ENCODE measurements at regions not wholly inside any gene's neighbourhood (a gene's known extent, or its start where the extent isn't known, plus 50 kb on each side); places are given as distances from the start of the nearest gene placed in this dataset.

DNA sequence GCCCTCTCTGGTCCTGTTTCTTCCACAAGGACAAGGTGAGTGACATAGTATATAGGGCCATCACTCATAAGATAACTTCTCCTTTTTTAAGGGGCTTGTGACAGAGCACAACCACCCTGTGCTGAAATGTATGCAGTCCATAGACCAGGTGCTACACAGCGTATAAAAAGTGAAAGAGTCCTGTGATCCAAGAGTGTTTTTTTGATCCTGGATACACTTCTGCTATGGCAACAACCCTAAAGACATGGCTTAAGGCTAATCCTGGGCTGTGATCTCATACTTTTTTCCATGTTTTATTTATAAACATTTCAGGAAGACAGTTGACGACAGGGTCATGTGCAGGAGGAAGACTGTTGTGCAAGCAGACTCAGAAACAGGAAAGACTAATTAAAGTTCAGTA, 400.5 kb upstream of the TCF4 start:
- no peaks in the 10 kb centered on the region for H3K27me3 Mint-ChIP-seq
- peaks cover 7% of the 10 kb centered on the region for H3K36me3 Mint-ChIP-seq (ENCODE audit: insufficient read depth)
- H3K9me3 Mint-ChIP-seq (ENCODE audit: low read depth) = peaks cover 20% of the 10 kb centered on the region
- H3K4me3 Mint-ChIP-seq (ENCODE audit: low read depth) = no peak overlapping the region
- H3K4me1 Mint-ChIP-seq (ENCODE audit: low read depth) = no peaks in the 10 kb centered on the region
- no peak overlapping the region for H3K27ac Mint-ChIP-seq
- TF ChIP-seq, protein P1, sequence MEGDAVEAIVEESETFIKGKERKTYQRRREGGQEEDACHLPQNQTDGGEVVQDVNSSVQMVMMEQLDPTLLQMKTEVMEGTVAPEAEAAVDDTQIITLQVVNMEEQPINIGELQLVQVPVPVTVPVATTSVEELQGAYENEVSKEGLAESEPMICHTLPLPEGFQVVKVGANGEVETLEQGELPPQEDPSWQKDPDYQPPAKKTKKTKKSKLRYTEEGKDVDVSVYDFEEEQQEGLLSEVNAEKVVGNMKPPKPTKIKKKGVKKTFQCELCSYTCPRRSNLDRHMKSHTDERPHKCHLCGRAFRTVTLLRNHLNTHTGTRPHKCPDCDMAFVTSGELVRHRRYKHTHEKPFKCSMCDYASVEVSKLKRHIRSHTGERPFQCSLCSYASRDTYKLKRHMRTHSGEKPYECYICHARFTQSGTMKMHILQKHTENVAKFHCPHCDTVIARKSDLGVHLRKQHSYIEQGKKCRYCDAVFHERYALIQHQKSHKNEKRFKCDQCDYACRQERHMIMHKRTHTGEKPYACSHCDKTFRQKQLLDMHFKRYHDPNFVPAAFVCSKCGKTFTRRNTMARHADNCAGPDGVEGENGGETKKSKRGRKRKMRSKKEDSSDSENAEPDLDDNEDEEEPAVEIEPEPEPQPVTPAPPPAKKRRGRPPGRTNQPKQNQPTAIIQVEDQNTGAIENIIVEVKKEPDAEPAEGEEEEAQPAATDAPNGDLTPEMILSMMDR (IDR thresholded peaks at IDR 0.05; ENCODE audit: unreplicated experiment) = no peak
- DNase-seq (ENCODE audit: low spot score, unreplicated experiment) = no peak

DNA sequence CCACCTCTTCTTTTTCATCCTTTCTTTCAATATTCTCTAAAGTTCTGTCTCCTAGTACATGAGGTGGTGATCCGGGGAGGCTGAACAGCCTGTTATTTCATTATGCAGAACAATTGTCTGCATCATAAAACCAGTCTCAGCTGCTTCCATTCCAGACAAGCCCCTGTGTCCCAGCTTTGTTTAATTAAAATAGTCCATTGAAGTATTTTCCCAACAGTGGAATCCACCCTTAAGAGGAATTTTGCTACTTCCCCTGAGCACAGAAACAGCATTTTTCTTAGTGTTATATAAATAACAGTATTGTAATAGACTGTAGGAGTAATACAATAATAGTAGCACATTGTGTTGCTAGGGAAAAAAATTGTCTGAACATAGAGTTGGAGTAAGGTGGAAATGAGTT, 395.4 kb upstream of the TCF4 start:
- no peak for DNase-seq (ENCODE audit: low spot score, unreplicated experiment)
- TF ChIP-seq, protein P1 (IDR thresholded peaks at IDR 0.05; ENCODE audit: unreplicated experiment) = no peak
- Mint-ChIP-seq H3K27me3 (no peaks in the 10 kb centered on the region), H3K4me1 (ENCODE audit: low read depth) (peaks cover 4% of the 10 kb centered on the region), H3K27ac (no peak overlapping the region), H3K36me3 (ENCODE audit: insufficient read depth) (peaks cover 7% of the 10 kb centered on the region), H3K9me3 (ENCODE audit: low read depth) (peaks cover 20% of the 10 kb centered on the region), H3K4me3 (ENCODE audit: low read depth) (no peak overlapping the region)

DNA sequence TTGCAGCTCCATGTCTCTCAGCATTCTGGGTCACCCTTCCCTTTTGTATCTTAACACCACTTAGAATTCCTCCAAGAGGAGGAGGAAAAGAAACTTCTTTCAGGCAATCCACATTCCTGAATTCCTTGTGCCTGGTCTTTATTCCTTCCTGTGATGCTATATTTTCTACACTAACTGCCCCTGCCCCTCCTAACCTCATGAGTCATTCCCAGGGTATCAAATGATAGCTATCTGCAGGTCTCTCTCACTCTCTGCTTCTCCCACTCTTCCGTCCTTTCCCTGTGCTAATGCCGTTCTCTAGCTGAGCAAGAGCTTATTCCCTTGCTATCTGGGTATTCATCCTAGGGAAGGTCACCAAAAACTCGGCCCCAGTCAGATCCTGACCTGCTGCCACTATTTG, 395.0 kb upstream of the TCF4 start:
- peaks cover 16% of the 10 kb centered on the region for H3K9me3 Mint-ChIP-seq (ENCODE audit: low read depth)
- H3K27ac Mint-ChIP-seq = no peak overlapping the region
- H3K36me3 Mint-ChIP-seq (ENCODE audit: insufficient read depth) = peaks cover 4% of the 10 kb centered on the region
- TF ChIP-seq, protein P1 (IDR thresholded peaks at IDR 0.05; ENCODE audit: unreplicated experiment) = no peak
- no peak overlapping the region for H3K4me3 Mint-ChIP-seq (ENCODE audit: low read depth)
- peaks cover 4% of the 10 kb centered on the region for H3K4me1 Mint-ChIP-seq (ENCODE audit: low read depth)
- no peak for DNase-seq (ENCODE audit: low spot score, unreplicated experiment)
- no peaks in the 10 kb centered on the region for H3K27me3 Mint-ChIP-seq

DNA sequence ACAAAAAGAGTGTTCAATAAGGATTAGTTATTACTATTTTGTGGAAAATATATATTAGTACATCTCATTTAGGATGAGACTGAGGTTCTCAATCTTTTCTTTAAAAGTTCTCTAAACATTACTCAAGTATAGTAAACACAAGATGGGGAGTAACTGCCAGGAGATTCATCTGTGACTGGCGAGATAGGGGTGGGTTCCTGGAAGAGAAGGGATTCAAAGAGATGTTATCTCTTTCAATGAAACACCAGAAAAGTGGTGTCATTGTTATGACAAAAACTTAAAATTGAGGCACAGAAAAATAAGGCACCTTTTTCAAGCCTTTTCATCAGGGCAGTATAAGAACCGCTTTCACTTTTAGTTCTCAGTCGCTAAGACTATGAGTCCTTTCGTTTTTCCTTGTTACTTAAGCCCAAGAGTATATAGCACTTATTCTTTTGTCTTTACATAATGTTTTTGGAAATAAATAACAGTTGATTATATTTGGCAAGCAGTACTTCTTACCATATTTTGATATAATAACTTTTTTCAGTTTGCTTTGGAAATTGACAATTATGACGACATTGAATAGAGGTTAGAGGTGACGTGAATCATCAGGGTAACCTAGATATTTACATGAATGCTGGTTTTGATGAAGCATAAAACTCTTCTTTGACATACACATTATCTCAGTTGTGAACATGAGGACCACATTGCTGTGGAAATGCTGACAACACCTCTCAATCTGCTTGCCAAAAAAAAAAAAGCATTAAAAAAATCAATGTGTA, 393.9 kb upstream of the TCF4 start:
- DNase-seq (ENCODE audit: low spot score, unreplicated experiment) = no peak
- Mint-ChIP-seq H3K27me3 (no peaks in the 10 kb centered on the region), H3K27ac (no peak overlapping the region), H3K4me3 (ENCODE audit: low read depth) (no peak overlapping the region), H3K4me1 (ENCODE audit: low read depth) (peaks cover 4% of the 10 kb centered on the region), H3K9me3 (ENCODE audit: low read depth) (peaks cover 16% of the 10 kb centered on the region), H3K36me3 (ENCODE audit: insufficient read depth) (peaks cover 3% of the 10 kb centered on the region)
- TF ChIP-seq, protein P1 (IDR thresholded peaks at IDR 0.05; ENCODE audit: unreplicated experiment) = no peak

DNA sequence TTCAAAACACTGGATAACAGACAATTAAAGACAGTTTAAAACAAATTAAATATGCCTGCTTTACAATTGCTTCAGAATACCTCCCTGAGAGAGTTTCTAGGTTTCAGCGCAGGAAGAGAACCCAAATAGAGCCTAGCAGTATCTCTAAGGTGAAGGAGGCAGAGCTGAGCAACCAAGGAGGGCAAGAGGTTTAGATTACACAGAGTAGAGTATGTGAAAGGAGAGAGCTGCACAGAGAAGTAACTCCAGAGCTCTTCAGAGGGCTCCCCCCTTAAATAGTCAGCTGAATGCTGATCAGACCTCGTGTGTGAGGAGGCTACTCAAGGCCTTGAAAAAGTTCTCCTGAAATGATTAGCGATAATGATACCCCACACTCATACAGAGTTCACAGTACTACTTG, 386.5 kb upstream of the TCF4 start:
- peaks cover 17% of the 10 kb centered on the region for H3K9me3 Mint-ChIP-seq (ENCODE audit: low read depth)
- no peak overlapping the region for H3K27ac Mint-ChIP-seq
- DNase-seq (ENCODE audit: low spot score, unreplicated experiment) = no peak
- peaks cover 9% of the 10 kb centered on the region for H3K4me1 Mint-ChIP-seq (ENCODE audit: low read depth)
- TF ChIP-seq, protein P1 (IDR thresholded peaks at IDR 0.05; ENCODE audit: unreplicated experiment) = no peak
- H3K4me3 Mint-ChIP-seq (ENCODE audit: low read depth) = no peak overlapping the region
- no peaks in the 10 kb centered on the region for H3K36me3 Mint-ChIP-seq (ENCODE audit: insufficient read depth)
- H3K27me3 Mint-ChIP-seq = peaks cover 3% of the 10 kb centered on the region

All from progenitor cell of endocrine pancreas (in vitro differentiated cells).